Stimulated activated naive CD8-positive, alpha-beta T cell treated with anti-CD3 and anti-CD28 coated beads, Interleukin-15, Interleukin-2, amounts not matched to agents 100 ng/mL and 50 ng/mL, for 24 hours (primary cell): ENCODE measurements at regions not wholly inside any gene's neighbourhood (a gene's known extent, or its start where the extent isn't known, plus 50 kb on each side); places are given as distances from the start of the nearest gene placed in this dataset.

Experiments
- H3K27ac Mint-ChIP-seq: one replicate; pipeline ENCODE4 v1.8.0; 2021; ENCODE audit warnings: mild to moderate bottlenecking, mixed read lengths
- H3K27me3 Mint-ChIP-seq: one replicate; pipeline ENCODE4 v1.8.0; 2021; ENCODE audit warnings: mixed read lengths
- H3K36me3 Mint-ChIP-seq: one replicate; pipeline ENCODE4 v1.8.0; 2021; ENCODE audit warnings: low read depth, mixed read lengths
- H3K4me1 Mint-ChIP-seq: one replicate; pipeline ENCODE4 v1.8.0; 2021; ENCODE audit warnings: low read depth, mixed read lengths
- H3K4me3 Mint-ChIP-seq: one replicate; pipeline ENCODE4 v1.8.0; 2021; ENCODE audit warnings: mild to moderate bottlenecking, mixed read lengths
- H3K9me3 Mint-ChIP-seq: one replicate; pipeline ENCODE4 v1.8.0; 2021; ENCODE audit warnings: mixed read lengths

- Mint-ChIP-seq H3K4me3 (no peak overlapping the region), H3K27ac (peak overlapping the region; percentile 52), H3K36me3 (no peaks in the 10 kb centered on the region), H3K27me3 (peaks cover 53% of the 10 kb centered on the region), H3K9me3 (no peaks in the 10 kb centered on the region), H3K4me1 (peaks cover 28% of the 10 kb centered on the region)
Measured at GRCh38 chr10:2949948-2950354, 117.4 kb upstream of the PFKP start.

- H3K4me3 Mint-ChIP-seq: no peak overlapping the region
- peaks cover 28% of the 10 kb centered on the region for H3K4me1 Mint-ChIP-seq
- H3K27ac Mint-ChIP-seq: no peak overlapping the region
- no peaks in the 10 kb centered on the region for H3K36me3 Mint-ChIP-seq
- H3K9me3 Mint-ChIP-seq: no peaks in the 10 kb centered on the region
- H3K27me3 Mint-ChIP-seq: peaks cover 54% of the 10 kb centered on the region
Measured at GRCh38 chr10:2949221-2949947, 118.0 kb upstream of the PFKP start.

GRCh38 chr10:2948127-2948854 is 119.1 kb upstream of the PFKP start:
- H3K9me3 Mint-ChIP-seq: no peaks in the 10 kb centered on the region
- peaks cover 59% of the 10 kb centered on the region for H3K27me3 Mint-ChIP-seq
- peaks cover 28% of the 10 kb centered on the region for H3K4me1 Mint-ChIP-seq
- no peaks in the 10 kb centered on the region for H3K36me3 Mint-ChIP-seq
- peak overlapping the region; percentile 3 for H3K4me3 Mint-ChIP-seq
- no peak overlapping the region for H3K27ac Mint-ChIP-seq

- Mint-ChIP-seq H3K9me3 (no peaks in the 10 kb centered on the region), H3K27ac (no peak overlapping the region)
Measured at GRCh38 chr10:2944788-2945187, 122.6 kb upstream of the PFKP start.

DNA sequence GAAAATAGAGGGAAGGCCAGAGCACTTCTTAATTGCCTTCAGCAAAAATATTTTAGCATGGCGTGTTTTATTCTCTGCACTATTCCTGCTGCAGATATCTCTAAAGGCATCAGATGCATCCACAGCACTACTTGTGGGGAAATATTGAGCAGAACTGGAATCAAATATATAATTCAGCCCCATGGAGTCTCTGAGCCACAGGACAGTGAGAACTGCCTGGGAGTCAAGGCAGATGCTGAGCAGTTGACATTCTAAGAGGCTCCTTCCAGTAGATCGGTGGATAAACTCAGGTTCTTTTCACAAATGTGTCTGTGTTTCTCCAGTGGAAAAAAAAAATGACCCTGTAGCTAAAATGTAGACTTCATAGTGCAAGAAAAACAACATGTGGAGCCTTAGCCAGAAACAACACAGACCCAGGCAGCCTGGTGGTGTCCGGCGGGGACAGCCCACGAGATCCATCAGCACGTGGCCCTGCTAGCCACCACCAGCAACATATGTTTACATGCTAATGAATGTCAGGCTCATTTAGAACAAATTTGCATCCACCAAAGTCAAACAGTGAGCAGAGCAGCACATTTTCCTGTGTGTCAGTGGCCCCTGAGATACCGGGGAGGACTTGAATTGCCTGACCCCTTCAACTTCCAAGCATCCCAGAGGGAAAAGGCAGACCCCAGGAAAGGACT is 123.3 kb upstream of the PFKP start:
- Mint-ChIP-seq H3K27me3 (peaks cover 56% of the 10 kb centered on the region), H3K9me3 (no peaks in the 10 kb centered on the region), H3K4me3 (no peak overlapping the region), H3K27ac (no peak overlapping the region), H3K4me1 (peaks cover 18% of the 10 kb centered on the region), H3K36me3 (no peaks in the 10 kb centered on the region)

More at GRCh38 chr10:2944788-2945187, 122.6 kb upstream of the PFKP start:
- Mint-ChIP-seq H3K4me3 (no peak overlapping the region), H3K4me1 (peaks cover 22% of the 10 kb centered on the region), H3K27me3 (peaks cover 55% of the 10 kb centered on the region), H3K36me3 (no peaks in the 10 kb centered on the region)

DNA sequence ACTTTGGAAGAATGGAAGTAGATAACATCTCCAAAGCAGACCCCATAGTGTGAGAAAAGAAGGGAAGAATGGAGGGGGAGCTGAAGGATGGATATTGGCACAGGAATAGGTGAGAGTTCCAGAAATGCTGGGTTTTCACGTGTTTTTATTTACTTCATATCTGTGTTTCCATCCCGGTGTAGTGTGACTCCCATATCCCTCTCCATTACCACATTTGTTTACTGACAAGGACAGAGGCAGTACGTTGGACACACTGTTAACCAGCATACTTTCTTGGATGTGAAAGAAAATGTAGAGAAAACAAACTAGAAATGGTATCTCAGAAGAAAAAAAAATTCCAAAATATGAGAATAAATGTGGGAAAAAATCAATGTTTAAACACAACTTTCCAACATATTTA is 124.4 kb upstream of the PFKP start:
- Mint-ChIP-seq H3K36me3 (no peaks in the 10 kb centered on the region), H3K27me3 (peaks cover 64% of the 10 kb centered on the region), H3K4me3 (no peak overlapping the region), H3K9me3 (no peaks in the 10 kb centered on the region), H3K27ac (no peak overlapping the region), H3K4me1 (peaks cover 7% of the 10 kb centered on the region)

DNA sequence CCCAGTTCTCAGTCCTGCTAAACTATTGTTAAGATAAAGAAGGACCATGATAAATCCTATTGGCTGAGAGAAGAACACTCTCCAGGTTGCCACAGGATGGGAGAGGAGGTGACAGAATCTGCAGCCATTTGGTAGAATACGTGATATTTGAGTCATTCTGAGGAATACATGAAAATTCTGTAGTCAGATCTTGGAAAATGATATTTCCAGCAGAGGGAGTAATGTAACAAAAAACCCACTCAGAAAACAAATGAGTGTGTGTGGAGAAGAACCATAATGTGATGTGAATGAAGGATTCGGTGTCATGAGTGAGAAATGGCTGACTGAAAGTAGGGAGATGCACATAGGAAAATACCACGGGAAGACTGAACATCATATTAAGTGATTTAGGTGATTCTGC is 128.5 kb upstream of the PFKP start:
- Mint-ChIP-seq H3K27me3 (peaks cover 61% of the 10 kb centered on the region), H3K27ac (no peak overlapping the region), H3K9me3 (no peaks in the 10 kb centered on the region), H3K4me3 (no peak overlapping the region), H3K4me1 (no peaks in the 10 kb centered on the region), H3K36me3 (no peaks in the 10 kb centered on the region)

GRCh38 chr10:2936816-2937215 is 130.5 kb upstream of the PFKP start:
- Mint-ChIP-seq H3K4me1 (no peaks in the 10 kb centered on the region), H3K36me3 (no peaks in the 10 kb centered on the region), H3K4me3 (no peak overlapping the region), H3K9me3 (no peaks in the 10 kb centered on the region), H3K27me3 (peaks cover 52% of the 10 kb centered on the region), H3K27ac (no peak overlapping the region)

DNA sequence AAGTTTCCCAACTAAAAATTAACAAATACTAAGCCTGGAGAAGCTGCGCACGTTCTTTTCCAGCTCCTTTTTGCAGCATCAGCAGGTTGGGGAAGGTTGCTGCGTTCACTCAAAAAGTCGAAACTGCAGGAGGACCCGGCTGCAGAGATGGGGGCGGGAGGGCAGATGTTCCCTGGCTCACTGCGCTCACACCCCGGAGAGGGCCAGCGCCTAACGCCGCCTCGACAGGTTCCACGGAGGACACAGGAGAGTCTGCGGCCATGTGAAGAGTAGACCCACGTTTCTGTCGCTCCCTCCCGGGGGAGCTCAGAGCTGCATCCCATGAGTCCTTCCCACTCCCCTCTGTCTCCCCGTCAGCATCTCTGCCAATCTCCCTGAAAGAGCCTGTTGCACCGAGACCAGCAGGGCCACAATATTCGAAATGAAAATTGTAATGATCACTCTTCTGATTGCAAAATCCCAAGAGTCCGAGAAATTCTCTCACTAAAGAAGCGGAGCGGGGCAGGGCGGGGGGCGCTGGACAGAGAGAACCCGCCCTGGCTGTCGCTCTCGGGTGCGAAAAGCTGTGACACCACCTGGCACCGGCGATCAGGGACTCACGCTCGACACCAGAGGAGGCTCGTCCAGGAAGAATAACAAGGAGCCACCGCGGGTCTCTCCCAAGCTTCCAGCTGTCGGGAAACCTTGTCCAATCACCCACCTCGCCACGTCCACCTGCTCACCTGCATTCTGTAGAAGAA is 131.5 kb upstream of the PFKP start:
- H3K9me3 Mint-ChIP-seq: no peaks in the 10 kb centered on the region
- peaks cover 44% of the 10 kb centered on the region for H3K27me3 Mint-ChIP-seq
- no peaks in the 10 kb centered on the region for H3K36me3 Mint-ChIP-seq
- H3K4me1 Mint-ChIP-seq: no peaks in the 10 kb centered on the region
- no peak overlapping the region for H3K27ac Mint-ChIP-seq
- H3K4me3 Mint-ChIP-seq: no peak overlapping the region

DNA sequence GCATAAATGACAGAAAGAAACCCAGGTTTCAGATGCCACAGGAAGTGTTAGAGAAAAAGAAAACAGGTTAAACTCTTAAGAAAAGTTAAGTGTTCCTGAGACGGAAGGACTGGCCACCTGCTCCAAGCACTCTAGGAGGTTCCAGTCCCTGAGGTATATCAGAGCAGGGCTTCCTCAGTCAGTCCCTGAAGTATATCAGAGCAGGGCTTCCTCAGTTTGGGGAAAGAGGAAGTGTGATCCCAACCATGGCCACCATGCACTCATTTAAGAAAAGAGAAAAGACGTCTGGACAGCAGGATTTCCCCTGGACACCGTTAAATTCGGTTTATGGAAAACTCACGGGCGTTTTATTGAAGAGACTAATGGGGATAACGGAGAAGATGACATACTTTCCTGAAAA is 133.4 kb upstream of the PFKP start:
- Mint-ChIP-seq H3K4me1 (no peaks in the 10 kb centered on the region), H3K36me3 (no peaks in the 10 kb centered on the region), H3K27ac (no peak overlapping the region), H3K9me3 (no peaks in the 10 kb centered on the region), H3K27me3 (peaks cover 40% of the 10 kb centered on the region), H3K4me3 (no peak overlapping the region)

- no peaks in the 10 kb centered on the region for H3K36me3 Mint-ChIP-seq
- H3K27me3 Mint-ChIP-seq: peaks cover 40% of the 10 kb centered on the region
- H3K9me3 Mint-ChIP-seq: no peaks in the 10 kb centered on the region
- H3K4me3 Mint-ChIP-seq: no peak overlapping the region
- no peaks in the 10 kb centered on the region for H3K4me1 Mint-ChIP-seq
- H3K27ac Mint-ChIP-seq: no peak overlapping the region
Measured at GRCh38 chr10:2933519-2933918, 133.8 kb upstream of the PFKP start.

- H3K27me3 Mint-ChIP-seq: peaks cover 41% of the 10 kb centered on the region
- H3K4me1 Mint-ChIP-seq: no peaks in the 10 kb centered on the region
- no peak overlapping the region for H3K27ac Mint-ChIP-seq
- no peak overlapping the region for H3K4me3 Mint-ChIP-seq
- H3K9me3 Mint-ChIP-seq: no peaks in the 10 kb centered on the region
- no peaks in the 10 kb centered on the region for H3K36me3 Mint-ChIP-seq
Measured at GRCh38 chr10:2933071-2933470, 134.3 kb upstream of the PFKP start.

GRCh38 chr10:2929480-2930258 is 137.7 kb upstream of the PFKP start:
- no peaks in the 10 kb centered on the region for H3K4me1 Mint-ChIP-seq
- H3K27ac Mint-ChIP-seq: no peak overlapping the region
- H3K9me3 Mint-ChIP-seq: no peaks in the 10 kb centered on the region
- no peaks in the 10 kb centered on the region for H3K36me3 Mint-ChIP-seq
- peaks cover 26% of the 10 kb centered on the region for H3K27me3 Mint-ChIP-seq
- no peak overlapping the region for H3K4me3 Mint-ChIP-seq
